Retinal pigment epithelial cell (primary cell): ENCODE measurements at regions not wholly inside any gene's neighbourhood (a gene's known extent, or its start where the extent isn't known, plus 50 kb on each side); places are given as distances from the start of the nearest gene placed in this dataset.
"Not testable (repeated sequence)": the region's sequence is repeated elsewhere in the genome, so short reads cannot be mapped to it uniquely, and the experiment has no call there.

Source experiments
- DNase-seq: peaks from one replicate; pipeline ENCODE4 v3.0.0-alpha.2; 2010; ENCODE audit warnings: low read depth
- H3K4me3 ChIP-seq: 2 replicates; pipeline ENCODE4 v1.5.1; 2011; ENCODE audit warnings: mild to moderate bottlenecking, low read length, control low read depth, moderate library complexity

DNA sequence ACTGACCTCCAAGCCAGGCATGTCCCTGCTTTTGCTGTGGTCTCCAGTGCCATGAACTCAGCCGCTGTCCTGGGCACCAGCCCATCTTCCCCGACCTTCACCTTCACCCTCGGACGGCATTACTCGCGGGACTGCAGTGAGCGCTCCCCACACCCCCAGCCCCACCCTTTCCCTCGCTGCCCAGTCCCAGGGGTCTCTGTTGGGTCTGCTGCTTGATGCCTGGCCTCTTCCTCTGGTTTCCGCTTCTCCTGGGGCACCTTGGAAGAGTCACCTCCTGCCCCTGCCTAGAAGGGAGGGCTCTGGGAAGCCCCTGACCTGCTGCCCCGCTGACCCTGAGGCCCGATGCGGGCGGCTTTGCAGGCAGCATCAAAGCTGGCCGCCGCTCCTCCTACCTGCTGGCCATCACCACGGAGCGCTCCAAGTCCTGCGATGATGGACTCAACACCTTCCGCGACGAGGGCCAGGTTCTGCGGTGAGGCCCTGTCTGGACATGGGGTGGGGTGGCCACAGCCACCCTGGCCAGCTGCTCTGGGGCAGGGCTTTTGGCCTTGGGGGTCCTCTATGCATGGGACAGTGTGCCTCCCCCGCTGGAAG, 102.3 kb downstream of the ZNF267 start:
- H3K4me3 ChIP-seq, DNase-seq: not testable (repeated sequence)

GRCh38 chr16:31978463-31978862, 104.9 kb downstream of the ZNF267 start:
- not testable (repeated sequence) for H3K4me3 ChIP-seq, DNase-seq

DNA sequence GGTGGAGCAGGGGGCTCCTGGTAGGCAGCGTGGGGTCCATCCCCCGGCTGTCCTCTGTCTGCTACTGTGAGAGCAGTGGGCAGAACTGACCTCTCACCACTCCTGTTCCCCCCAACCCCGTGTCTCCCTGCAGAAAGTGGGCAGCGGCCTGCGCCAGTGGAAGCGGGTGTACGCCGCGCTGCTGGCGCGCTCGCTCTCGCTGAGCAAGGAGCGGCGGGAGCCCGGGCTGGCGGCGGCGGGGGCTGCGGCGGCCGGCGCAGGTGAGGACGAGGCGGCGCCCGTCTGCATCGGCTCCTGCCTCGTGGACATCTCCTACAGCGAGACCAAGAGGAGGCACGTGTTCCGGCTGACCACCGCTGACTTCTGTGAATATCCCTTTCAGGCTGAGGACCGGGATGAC, 108.1 kb downstream of the ZNF267 start:
- not testable (repeated sequence) for H3K4me3 ChIP-seq, DNase-seq

- not testable (repeated sequence) for H3K4me3 ChIP-seq, DNase-seq
Measured at GRCh38 chr16:31982986-31983385, 109.4 kb downstream of the ZNF267 start.

- not testable (repeated sequence) for DNase-seq
Measured at GRCh38 chr16:31983666-31984065, 110.1 kb downstream of the ZNF267 start.

GRCh38 chr16:31986895-31987294, 113.3 kb downstream of the ZNF267 start:
- not testable (repeated sequence) for H3K4me3 ChIP-seq, DNase-seq

More at GRCh38 chr16:31983666-31984065, 110.1 kb downstream of the ZNF267 start:
- H3K4me3 ChIP-seq: not testable (repeated sequence)

GRCh38 chr16:31988595-31989581, 115.3 kb downstream of the ZNF267 start:
- H3K4me3 ChIP-seq, DNase-seq: not testable (repeated sequence)

DNA sequence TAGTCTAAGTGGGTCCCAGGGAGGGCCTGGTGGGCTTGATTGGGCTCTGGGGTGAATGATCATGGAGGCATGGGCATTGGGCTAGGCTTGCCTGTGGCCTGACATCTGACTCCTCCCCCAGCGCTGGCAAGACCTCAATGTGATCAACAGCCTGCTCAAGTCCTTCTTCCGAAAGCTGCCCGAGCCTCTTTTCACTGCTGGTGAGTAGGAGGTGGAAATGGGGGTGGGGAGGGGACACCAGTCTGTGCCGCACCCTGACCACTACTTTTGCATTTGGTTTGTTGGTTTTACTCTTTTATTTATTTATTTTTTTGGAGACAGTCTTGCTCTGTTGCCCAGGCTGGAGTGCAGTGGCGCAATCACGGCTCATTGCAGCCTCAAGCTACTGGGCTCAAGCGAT, 116.7 kb downstream of the ZNF267 start:
- not testable (repeated sequence) for DNase-seq, H3K4me3 ChIP-seq

DNA sequence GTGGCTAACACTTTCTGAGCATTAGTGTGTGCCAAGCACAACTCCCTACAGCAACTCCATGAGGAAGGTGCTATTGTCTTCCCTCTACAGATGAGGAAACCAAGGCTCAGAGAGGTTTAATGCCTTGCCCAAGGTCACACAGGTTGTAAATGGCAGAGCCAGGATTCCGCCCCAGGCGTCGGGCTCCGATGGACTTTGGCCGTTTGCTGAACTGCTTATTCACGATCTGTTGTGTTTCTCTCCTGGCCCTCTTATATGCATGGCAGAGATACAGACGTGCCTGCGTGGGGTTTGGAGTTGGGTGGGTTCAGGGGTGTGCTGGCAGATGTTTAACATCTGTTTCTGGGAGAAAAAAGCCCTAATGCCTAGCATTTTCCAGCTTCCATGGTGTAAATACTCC, 117.4 kb downstream of the ZNF267 start:
- not testable (repeated sequence) for DNase-seq, H3K4me3 ChIP-seq

DNA sequence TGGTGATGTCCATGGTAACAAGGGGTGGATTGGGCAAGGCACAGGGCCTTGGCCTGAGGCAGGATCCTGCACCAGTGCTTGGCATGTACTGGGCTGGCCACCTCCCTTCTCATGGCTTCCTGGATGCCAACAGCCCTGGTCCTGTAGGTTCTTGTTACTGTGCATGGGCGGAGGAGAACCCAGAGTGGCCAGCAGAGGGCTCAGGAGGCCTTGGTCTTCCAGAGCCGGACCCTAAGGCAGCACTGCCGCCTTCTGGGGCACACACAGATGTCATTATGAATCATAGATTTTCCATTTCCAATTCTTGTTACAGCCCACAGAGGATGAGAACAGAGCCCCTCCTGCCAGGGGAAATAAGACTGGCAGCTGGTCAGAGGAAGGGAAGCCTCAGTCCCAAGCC, 122.7 kb downstream of the ZNF267 start:
- H3K4me3 ChIP-seq, DNase-seq: not testable (repeated sequence)

GRCh38 chr16:32002496-32002895, 128.9 kb downstream of the ZNF267 start:
- not testable (repeated sequence) for DNase-seq, H3K4me3 ChIP-seq

DNA sequence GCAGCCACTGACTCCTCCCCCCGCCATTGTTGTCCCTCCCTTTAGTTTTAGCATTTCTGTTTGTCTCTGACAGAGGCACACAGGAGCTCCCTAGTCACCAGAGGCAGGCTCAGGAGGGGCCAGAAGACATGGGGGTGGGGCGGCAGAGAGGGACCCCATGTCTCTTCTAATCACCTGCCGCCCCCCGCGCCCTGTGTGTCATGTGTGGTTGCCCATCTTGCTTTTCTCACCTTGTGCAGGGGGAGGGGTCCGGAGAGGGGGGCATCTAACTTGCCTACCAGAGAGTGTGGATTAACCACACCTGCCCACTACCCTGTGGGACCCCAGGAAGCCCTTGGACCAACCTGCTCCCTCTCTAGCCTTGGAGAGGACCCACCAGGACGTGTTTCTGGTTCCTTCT, 130.2 kb downstream of the ZNF267 start:
- not testable (repeated sequence) for DNase-seq, H3K4me3 ChIP-seq

DNA sequence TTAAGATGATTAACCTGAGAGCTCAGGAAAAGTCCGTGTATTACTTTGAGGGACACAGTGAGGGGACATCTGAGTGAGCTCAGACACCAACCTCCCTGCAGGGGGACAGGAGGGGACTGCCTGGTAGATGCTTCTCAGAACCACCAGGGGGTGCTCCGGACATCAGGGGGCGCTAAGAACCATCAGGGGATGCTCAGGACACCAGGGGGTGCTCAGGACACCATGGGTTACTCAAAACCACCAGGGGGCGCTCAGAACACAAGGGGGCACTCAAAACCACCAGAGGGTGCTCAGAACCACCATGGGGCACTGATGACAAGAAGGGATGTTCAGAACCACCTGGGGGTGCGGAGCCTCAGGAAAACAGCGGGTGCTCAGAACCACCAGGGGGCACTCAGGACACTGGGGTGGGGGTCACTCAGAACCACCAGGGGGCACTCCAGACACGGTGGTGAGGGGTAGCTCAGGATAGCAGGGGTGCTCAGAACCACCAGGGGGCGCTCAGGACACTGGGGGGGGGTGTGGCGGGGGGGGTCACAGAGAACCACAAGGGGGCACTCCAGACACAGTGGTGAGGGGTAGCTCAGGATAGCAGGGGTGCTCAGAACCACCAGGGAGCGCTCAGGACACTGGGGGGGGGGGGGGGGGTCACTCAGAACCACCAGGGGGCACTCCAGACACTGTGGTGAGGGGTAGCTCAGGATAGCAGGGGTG, 165.3 kb downstream of the ZNF267 start:
- not testable (repeated sequence) for H3K4me3 ChIP-seq, DNase-seq

DNA sequence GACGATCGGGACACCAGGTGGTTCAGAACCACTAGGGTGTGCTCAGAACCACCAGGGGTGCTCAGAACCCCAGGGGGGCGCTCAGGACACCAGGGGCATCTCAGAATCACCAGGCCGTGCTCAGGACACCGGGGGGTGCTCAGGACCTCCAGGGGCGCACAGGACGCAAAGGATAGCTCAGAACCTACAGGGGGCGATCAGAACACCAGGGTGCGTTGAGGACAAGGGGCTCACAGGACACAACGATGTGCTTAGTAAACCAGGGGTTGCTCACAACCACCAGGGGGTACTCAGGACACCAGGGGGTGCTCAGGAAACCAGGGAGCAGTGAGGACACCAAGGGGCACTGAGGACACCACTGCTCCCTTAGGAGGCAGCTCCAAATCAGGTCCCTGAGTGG, 166.3 kb downstream of the ZNF267 start:
- H3K4me3 ChIP-seq, DNase-seq: not testable (repeated sequence)

GRCh38 chr16:32066016-32066651, 187.0 kb upstream of the TP53TG3D start:
- not testable (repeated sequence) for H3K4me3 ChIP-seq, DNase-seq

GRCh38 chr16:32071586-32071985, 181.5 kb upstream of the TP53TG3D start:
- DNase-seq, H3K4me3 ChIP-seq: not testable (repeated sequence)

GRCh38 chr16:32083891-32084290, 169.2 kb upstream of the TP53TG3D start:
- H3K4me3 ChIP-seq, DNase-seq: not testable (repeated sequence)

GRCh38 chr16:32084656-32085401, 168.3 kb upstream of the TP53TG3D start:
- DNase-seq, H3K4me3 ChIP-seq: not testable (repeated sequence)
